Activated CD8-positive, alpha-beta memory T cell treated with anti-CD3 and anti-CD28 coated beads, Interleukin-2, amount 10 ng/mL, durations not matched to agents 7 days and 5 days (primary cell): ENCODE measurements at regions not wholly inside any gene's neighbourhood (a gene's known extent, or its start where the extent isn't known, plus 50 kb on each side); places are given as distances from the start of the nearest gene placed in this dataset.
"Not testable (repeated sequence)": the region's sequence is repeated elsewhere in the genome, so short reads cannot be mapped to it uniquely, and the experiment has no call there.

ENCODE experiments used
- ATAC-seq: fragments of 150-1000 bp; cut with Tn5 transposase; one replicate; pipeline ENCODE4 v1.10.0; 2021; ENCODE audit warnings: moderate library complexity
- CTCF ChIA-PET: fragments of 350-600 bp; sonication (Branson Sonifier 250); formaldehyde crosslinking; loops from one replicate; lab custom pipeline; 2021; ENCODE audit warnings: antibody characterized with exemption; lab: Charles Lee
- DNase-seq: peaks from one replicate; pipeline ENCODE4 v3.0.0-alpha.2; 2020
- H3K27ac Mint-ChIP-seq: one replicate; pipeline ENCODE4 v1.8.0; 2021; ENCODE audit warnings: mild to moderate bottlenecking, mixed read lengths
- H3K27me3 Mint-ChIP-seq: one replicate; pipeline ENCODE4 v1.8.0; 2021; ENCODE audit warnings: mixed read lengths
- H3K36me3 Mint-ChIP-seq: one replicate; pipeline ENCODE4 v1.8.0; 2021; ENCODE audit warnings: mild to moderate bottlenecking, mixed read lengths
- H3K4me1 Mint-ChIP-seq: one replicate; pipeline ENCODE4 v1.8.0; 2021; ENCODE audit warnings: mixed read lengths
- H3K4me3 Mint-ChIP-seq: one replicate; pipeline ENCODE4 v1.8.0; 2021; ENCODE audit warnings: mild to moderate bottlenecking, moderate library complexity, mixed read lengths
- H3K9me3 Mint-ChIP-seq: one replicate; pipeline ENCODE4 v1.8.0; 2022; ENCODE audit warnings: low read depth, mixed read lengths

GRCh38 chr21:20031807-20032206 is 966.4 kb upstream of the NCAM2 start:
- H3K4me3 Mint-ChIP-seq: no peak overlapping the region
- CTCF ChIA-PET: no interaction called here
- ATAC-seq (no peak), DNase-seq (no peak)
- H3K36me3 Mint-ChIP-seq: no peaks in the 10 kb centered on the region
- H3K4me1 Mint-ChIP-seq: no peaks in the 10 kb centered on the region
- H3K27me3 Mint-ChIP-seq: no peaks in the 10 kb centered on the region
- H3K27ac Mint-ChIP-seq: no peak overlapping the region
- H3K9me3 Mint-ChIP-seq: peaks cover 6% of the 10 kb centered on the region

GRCh38 chr21:20040768-20041167 is 957.4 kb upstream of the NCAM2 start:
- Mint-ChIP-seq H3K27ac (no peak overlapping the region), H3K9me3 (peaks cover 6% of the 10 kb centered on the region), H3K27me3 (no peaks in the 10 kb centered on the region), H3K4me1 (no peaks in the 10 kb centered on the region), H3K36me3 (no peaks in the 10 kb centered on the region), H3K4me3 (no peak overlapping the region)
- no peak for ATAC-seq
- CTCF ChIA-PET: no interaction called here
- no peak for DNase-seq

- Mint-ChIP-seq H3K36me3 (no peaks in the 10 kb centered on the region), H3K9me3 (peaks cover 17% of the 10 kb centered on the region), H3K4me3 (no peak overlapping the region), H3K27me3 (no peaks in the 10 kb centered on the region), H3K27ac (no peak overlapping the region), H3K4me1 (no peaks in the 10 kb centered on the region)
- ATAC-seq: no peak
- CTCF ChIA-PET: no interaction called here
- no peak for DNase-seq
These were observed 953.0 kb upstream of the NCAM2 start for GRCh38 chr21:20045197-20045596.

GRCh38 chr21:20048130-20048837 is 949.9 kb upstream of the NCAM2 start:
- CTCF ChIA-PET, ATAC-seq, H3K36me3 Mint-ChIP-seq, H3K4me1 Mint-ChIP-seq, H3K4me3 Mint-ChIP-seq, H3K27ac Mint-ChIP-seq, DNase-seq, H3K27me3 Mint-ChIP-seq: not testable (repeated sequence)
- H3K9me3 Mint-ChIP-seq: peaks cover 17% of the 10 kb centered on the region

- Mint-ChIP-seq H3K9me3 (peaks cover 12% of the 10 kb centered on the region), H3K4me3 (no peak overlapping the region), H3K4me1 (no peaks in the 10 kb centered on the region), H3K36me3 (no peaks in the 10 kb centered on the region), H3K27ac (no peak overlapping the region), H3K27me3 (no peaks in the 10 kb centered on the region)
- ATAC-seq (no peak), DNase-seq (no peak)
- CTCF ChIA-PET: no interaction called here
These were observed 914.9 kb upstream of the NCAM2 start for GRCh38 chr21:20083336-20083735.

DNA sequence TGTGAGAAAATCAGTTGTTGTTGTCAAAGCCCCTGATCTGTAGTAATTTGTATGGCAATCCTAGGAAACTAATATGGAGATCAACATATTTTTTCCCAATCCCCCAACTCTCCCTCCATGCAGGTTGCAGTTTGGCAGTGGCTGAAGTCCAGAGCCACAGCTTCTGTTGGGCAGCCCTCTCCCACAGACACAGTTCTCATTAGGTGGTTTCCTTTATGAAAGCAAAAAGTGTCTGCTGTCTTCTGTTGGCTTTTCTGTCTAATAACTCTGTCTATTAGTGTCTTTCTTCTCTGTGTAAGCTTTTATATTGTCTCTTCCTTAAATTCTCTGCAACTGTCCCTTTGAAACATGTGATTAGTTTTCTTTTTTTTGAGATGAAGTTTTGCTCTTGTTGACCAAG is 914.3 kb upstream of the NCAM2 start:
- peaks cover 12% of the 10 kb centered on the region for H3K9me3 Mint-ChIP-seq
- no peak for DNase-seq
- no peak overlapping the region for H3K27ac Mint-ChIP-seq
- no peaks in the 10 kb centered on the region for H3K36me3 Mint-ChIP-seq
- ATAC-seq: no peak
- no peaks in the 10 kb centered on the region for H3K27me3 Mint-ChIP-seq
- CTCF ChIA-PET: no interaction called here
- H3K4me1 Mint-ChIP-seq: no peaks in the 10 kb centered on the region
- H3K4me3 Mint-ChIP-seq: no peak overlapping the region

DNA sequence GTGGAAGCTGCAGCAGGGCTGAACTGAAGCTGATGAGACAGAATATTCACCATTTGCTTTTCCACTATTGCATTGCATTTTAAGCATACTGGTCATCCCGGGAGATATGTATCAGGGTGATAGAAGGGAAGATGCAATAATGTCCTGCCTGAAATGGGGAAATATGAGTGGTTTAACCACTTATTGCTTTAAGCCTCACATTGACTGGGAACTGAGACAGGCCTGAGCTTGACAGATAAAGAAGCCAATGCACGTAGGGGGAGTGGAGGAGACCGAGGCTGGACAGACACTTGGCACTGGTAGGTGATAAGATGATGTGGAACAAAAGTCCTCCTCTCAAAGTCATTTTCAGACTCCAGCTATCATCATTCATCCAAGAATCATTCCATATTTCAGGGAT is 911.7 kb upstream of the NCAM2 start:
- Mint-ChIP-seq H3K4me1 (no peaks in the 10 kb centered on the region), H3K9me3 (peaks cover 12% of the 10 kb centered on the region), H3K27ac (no peak overlapping the region), H3K4me3 (no peak overlapping the region), H3K36me3 (no peaks in the 10 kb centered on the region), H3K27me3 (no peaks in the 10 kb centered on the region)
- CTCF ChIA-PET: no interaction called here
- ATAC-seq (no peak), DNase-seq (no peak)

GRCh38 chr21:20106368-20106767 is 891.8 kb upstream of the NCAM2 start:
- H3K9me3 Mint-ChIP-seq: peaks cover 10% of the 10 kb centered on the region
- no peak for DNase-seq
- no peaks in the 10 kb centered on the region for H3K36me3 Mint-ChIP-seq
- CTCF ChIA-PET: no interaction called here
- no peaks in the 10 kb centered on the region for H3K4me1 Mint-ChIP-seq
- no peaks in the 10 kb centered on the region for H3K27me3 Mint-ChIP-seq
- H3K27ac Mint-ChIP-seq: no peak overlapping the region
- ATAC-seq: no peak
- H3K4me3 Mint-ChIP-seq: no peak overlapping the region

- ATAC-seq: no peak
- H3K9me3 Mint-ChIP-seq: peaks cover 17% of the 10 kb centered on the region
- no peaks in the 10 kb centered on the region for H3K4me1 Mint-ChIP-seq
These were observed 890.2 kb upstream of the NCAM2 start for GRCh38 chr21:20108016-20108415.

DNA sequence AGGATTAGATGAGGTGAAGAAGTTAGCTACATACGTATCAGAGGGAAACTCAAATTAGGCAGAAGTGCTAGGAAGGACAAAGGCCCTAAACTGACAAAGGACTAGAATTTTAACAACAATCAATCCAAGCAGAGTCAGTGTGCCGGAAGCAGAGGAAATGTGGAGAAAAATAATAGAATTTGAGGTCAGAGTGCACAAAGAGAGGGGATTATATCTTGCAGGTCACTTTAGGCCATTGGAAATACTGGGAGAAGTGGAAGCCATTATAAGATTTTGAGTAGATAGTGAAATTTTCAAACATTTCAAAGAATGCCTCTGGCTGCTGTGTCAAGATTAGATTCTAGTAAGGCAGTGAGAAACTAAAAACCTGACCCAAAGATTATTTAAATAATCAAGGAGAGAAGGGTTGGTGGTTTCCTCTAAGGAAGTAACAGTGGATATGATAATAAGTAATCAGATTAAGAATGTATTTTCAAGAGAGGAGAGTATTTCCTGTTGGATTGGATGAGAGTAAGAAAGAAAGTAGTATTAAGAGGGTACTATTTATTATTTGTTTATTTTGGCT is 889.2 kb upstream of the NCAM2 start:
- no peaks in the 10 kb centered on the region for H3K36me3 Mint-ChIP-seq
- no peaks in the 10 kb centered on the region for H3K27me3 Mint-ChIP-seq
- no peak overlapping the region for H3K4me3 Mint-ChIP-seq
- H3K27ac Mint-ChIP-seq: no peak overlapping the region
- ATAC-seq (no peak), DNase-seq (no peak)
- H3K4me1 Mint-ChIP-seq: no peaks in the 10 kb centered on the region
- H3K9me3 Mint-ChIP-seq: peaks cover 21% of the 10 kb centered on the region
- CTCF ChIA-PET: no interaction called here

More at GRCh38 chr21:20108016-20108415, 890.2 kb upstream of the NCAM2 start:
- H3K36me3 Mint-ChIP-seq: no peaks in the 10 kb centered on the region
- H3K27me3 Mint-ChIP-seq: no peaks in the 10 kb centered on the region
- no peak overlapping the region for H3K27ac Mint-ChIP-seq
- CTCF ChIA-PET: no interaction called here
- DNase-seq: no peak
- H3K4me3 Mint-ChIP-seq: no peak overlapping the region

DNA sequence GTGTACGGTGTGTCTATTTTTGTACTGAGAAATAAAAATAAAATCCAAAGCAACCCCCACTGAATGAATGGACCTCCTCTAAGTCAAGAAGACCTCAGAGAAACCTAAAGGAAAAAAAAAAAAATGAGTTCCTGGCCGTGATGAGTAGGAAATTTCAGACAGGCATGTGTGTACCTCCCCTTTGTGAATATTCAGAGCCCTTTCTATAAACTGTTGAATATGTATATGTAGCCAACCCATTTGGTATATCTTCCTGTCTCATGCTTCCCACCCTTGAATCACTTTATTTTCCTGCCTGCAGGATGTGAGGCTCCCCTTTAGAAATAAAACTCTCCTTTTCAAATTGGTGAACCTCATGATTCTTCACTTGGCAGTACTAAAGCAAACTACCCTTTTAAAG is 887.8 kb upstream of the NCAM2 start:
- H3K9me3 Mint-ChIP-seq: peaks cover 26% of the 10 kb centered on the region
- CTCF ChIA-PET: no interaction called here
- ATAC-seq: no peak
- no peak overlapping the region for H3K27ac Mint-ChIP-seq
- H3K4me3 Mint-ChIP-seq: no peak overlapping the region
- no peaks in the 10 kb centered on the region for H3K4me1 Mint-ChIP-seq
- DNase-seq: no peak
- H3K27me3 Mint-ChIP-seq: no peaks in the 10 kb centered on the region
- H3K36me3 Mint-ChIP-seq: no peaks in the 10 kb centered on the region

- Mint-ChIP-seq H3K9me3 (peaks cover 15% of the 10 kb centered on the region), H3K4me1 (no peaks in the 10 kb centered on the region), H3K27me3 (no peaks in the 10 kb centered on the region), H3K36me3 (no peaks in the 10 kb centered on the region), H3K4me3 (no peak overlapping the region), H3K27ac (no peak overlapping the region)
- DNase-seq: no peak
- CTCF ChIA-PET: no interaction called here
- no peak for ATAC-seq
These were observed 846.5 kb upstream of the NCAM2 start for GRCh38 chr21:20151741-20152140.

DNA sequence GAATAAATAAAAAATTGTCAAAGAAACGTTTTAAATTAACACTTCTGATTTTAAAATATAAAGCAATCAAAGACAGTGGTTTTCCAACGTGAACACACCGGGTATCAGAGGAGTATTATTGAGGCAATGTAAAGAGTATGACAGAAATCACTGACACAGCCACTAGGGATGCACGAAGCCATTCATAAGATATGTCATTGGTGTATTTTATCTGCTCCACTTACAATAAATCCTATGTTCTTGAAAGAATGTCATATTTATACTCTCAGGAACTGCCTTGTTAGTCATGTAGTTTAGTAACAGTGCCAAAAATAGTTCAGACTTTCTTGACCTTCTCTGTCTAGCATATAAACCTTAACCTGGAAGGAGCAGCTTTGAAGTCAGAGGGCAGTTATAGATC is 835.0 kb upstream of the NCAM2 start:
- H3K4me3 Mint-ChIP-seq: no peak overlapping the region
- ATAC-seq (no peak), DNase-seq (no peak)
- no peaks in the 10 kb centered on the region for H3K4me1 Mint-ChIP-seq
- H3K9me3 Mint-ChIP-seq: peaks cover 12% of the 10 kb centered on the region
- CTCF ChIA-PET: no interaction called here
- H3K36me3 Mint-ChIP-seq: no peaks in the 10 kb centered on the region
- H3K27ac Mint-ChIP-seq: no peak overlapping the region
- H3K27me3 Mint-ChIP-seq: no peaks in the 10 kb centered on the region

DNA sequence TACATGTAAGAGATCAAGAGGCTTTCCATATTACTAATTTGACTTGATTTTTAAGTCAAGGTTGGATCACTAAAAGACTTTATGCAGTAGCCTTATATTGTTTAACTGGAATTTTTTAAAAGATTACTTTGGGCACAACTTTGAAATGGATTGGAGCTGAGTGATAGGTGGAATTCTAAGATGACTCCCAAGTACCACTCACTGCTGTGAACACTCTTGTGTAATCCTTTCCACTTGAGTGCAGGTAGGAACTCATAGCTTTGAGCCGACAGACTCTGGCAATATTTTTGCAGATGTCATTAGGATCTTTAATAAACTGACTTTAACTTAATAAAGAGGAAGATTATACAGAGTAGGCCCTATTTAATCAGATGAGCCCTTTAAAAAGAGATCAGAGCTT is 831.1 kb upstream of the NCAM2 start:
- H3K4me3 Mint-ChIP-seq: no peak overlapping the region
- H3K27ac Mint-ChIP-seq: no peak overlapping the region
- CTCF ChIA-PET: no interaction called here
- no peaks in the 10 kb centered on the region for H3K27me3 Mint-ChIP-seq
- no peaks in the 10 kb centered on the region for H3K4me1 Mint-ChIP-seq
- peaks cover 14% of the 10 kb centered on the region for H3K9me3 Mint-ChIP-seq
- DNase-seq (no peak), ATAC-seq (no peak)
- no peaks in the 10 kb centered on the region for H3K36me3 Mint-ChIP-seq
